ENCODE measurements at regions not wholly inside any gene's neighbourhood (a gene's known extent, or its start where the extent isn't known, plus 50 kb on each side); places are given as distances from the start of the nearest gene placed in this dataset.
"Not testable (repeated sequence)": the region's sequence is repeated elsewhere in the genome, so short reads cannot be mapped to it uniquely, and the experiment has no call there.

- DNase-seq (ENCODE audit: low read depth in 2 of 3, low spot score in 2 of 3): no peak
Measured at GRCh38 chr6:105733556-105734162, 330.8 kb upstream of the PREP start.

- no peak for DNase-seq (ENCODE audit: low read depth in 2 of 3, low spot score in 2 of 3)
Measured at GRCh38 chr6:105728995-105729394, 326.1 kb upstream of the PREP start.

GRCh38 chr6:105726902-105727655 is 324.2 kb upstream of the PREP start:
- DNase-seq (ENCODE audit: low read depth in 2 of 3, low spot score in 2 of 3): no peak

GRCh38 chr6:105714846-105715245 is 312.0 kb upstream of the PREP start:
- no peak for DNase-seq (ENCODE audit: low read depth in 2 of 3, low spot score in 2 of 3)

- DNase-seq (ENCODE audit: low read depth in 2 of 3, low spot score in 2 of 3): no peak
Measured at GRCh38 chr6:105713474-105714118, 310.7 kb upstream of the PREP start.

GRCh38 chr6:105711216-105711615 is 308.3 kb upstream of the PREP start:
- no peak for DNase-seq (ENCODE audit: low read depth in 2 of 3, low spot score in 2 of 3)

GRCh38 chr6:105705608-105706007 is 302.7 kb upstream of the PREP start:
- DNase-seq (ENCODE audit: low read depth in 2 of 3, low spot score in 2 of 3): no peak

- DNase-seq (ENCODE audit: low read depth in 2 of 3, low spot score in 2 of 3): no peak
Measured at GRCh38 chr6:105695461-105695860, 292.6 kb upstream of the PREP start.

- no peak for DNase-seq (ENCODE audit: low read depth in 2 of 3, low spot score in 2 of 3)
Measured at GRCh38 chr6:105692613-105693215, 289.8 kb upstream of the PREP start.

GRCh38 chr6:105691971-105692370 is 289.1 kb upstream of the PREP start:
- DNase-seq (ENCODE audit: low read depth in 2 of 3, low spot score in 2 of 3): no peak

GRCh38 chr6:105691081-105691480 is 288.2 kb upstream of the PREP start:
- no peak for DNase-seq (ENCODE audit: low read depth in 2 of 3, low spot score in 2 of 3)

GRCh38 chr6:105688573-105688972 is 285.7 kb upstream of the PREP start:
- no peak for DNase-seq (ENCODE audit: low read depth in 2 of 3, low spot score in 2 of 3)

GRCh38 chr6:105686793-105687192 is 283.9 kb upstream of the PREP start:
- not testable (repeated sequence) for DNase-seq (ENCODE audit: low read depth in 2 of 3, low spot score in 2 of 3)

GRCh38 chr6:105681061-105681460 is 278.2 kb upstream of the PREP start:
- DNase-seq (ENCODE audit: low read depth in 2 of 3, low spot score in 2 of 3): no peak

- no peak for DNase-seq (ENCODE audit: low read depth in 2 of 3, low spot score in 2 of 3)
Measured at GRCh38 chr6:105680131-105680530, 277.2 kb upstream of the PREP start.

GRCh38 chr6:105678516-105678915 is 275.6 kb upstream of the PREP start:
- no peak for DNase-seq (ENCODE audit: low read depth in 2 of 3, low spot score in 2 of 3)

GRCh38 chr6:105677671-105678475 is 275.0 kb upstream of the PREP start:
- no peak for DNase-seq (ENCODE audit: low read depth in 2 of 3, low spot score in 2 of 3)

- no peak for DNase-seq (ENCODE audit: low read depth in 2 of 3, low spot score in 2 of 3)
Measured at GRCh38 chr6:105676857-105677256, 274.0 kb upstream of the PREP start.

- DNase-seq (ENCODE audit: low read depth in 2 of 3, low spot score in 2 of 3): no peak
Measured at GRCh38 chr6:105675715-105676397, 273.0 kb upstream of the PREP start.

GRCh38 chr6:105672856-105673538 is 270.1 kb upstream of the PREP start:
- not testable (repeated sequence) for DNase-seq (ENCODE audit: low read depth in 2 of 3, low spot score in 2 of 3)
